ENCODE measurements at regions not wholly inside any gene's neighbourhood (a gene's known extent, or its start where the extent isn't known, plus 50 kb on each side); places are given as distances from the start of the nearest gene placed in this dataset.

DNA sequence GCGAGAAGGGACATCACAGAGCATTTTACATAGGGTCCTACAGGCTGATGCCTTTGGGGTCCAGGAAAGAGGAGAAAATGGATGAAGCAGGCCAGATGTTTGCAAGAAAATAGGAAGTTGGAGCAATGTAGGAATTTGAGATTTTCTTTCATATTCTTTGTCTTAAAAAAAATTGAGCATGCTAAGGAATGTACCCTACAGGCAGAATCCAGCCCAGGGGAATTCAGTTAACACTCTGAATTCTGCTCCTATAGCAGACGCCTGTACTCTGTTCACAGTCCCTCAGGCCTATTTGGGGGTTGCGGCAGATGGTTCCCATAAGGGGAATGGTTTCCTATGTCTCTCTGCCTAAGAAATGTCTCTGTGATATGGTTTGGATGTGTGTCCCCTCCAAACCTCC lies 393.7 kb upstream of the C16orf82 start:
- no peak for TF ChIP-seq CTCF (IDR thresholded peaks at IDR 0.05; ENCODE audit: low read depth, low read length, poor library complexity, severe bottlenecking)
- no peak for TF ChIP-seq EZH2phosphoT487 (IDR thresholded peaks at IDR 0.05; ENCODE audit: borderline replicate concordance, low read length)
